Large intestine (tissue), 3 donors: ENCODE measurements at regions not wholly inside any gene's neighbourhood (a gene's known extent, or its start where the extent isn't known, plus 50 kb on each side); places are given as distances from the start of the nearest gene placed in this dataset.
A peak's percentile ranks its signal among the peaks of the same experiment; 100 is the strongest.

Source experiments
- DNase-seq, 2 donors: peaks; one replicate each; pipeline versions ENCODE4 v3.0.0 to v3.0.0-alpha.2; 2013
- H3K27ac ChIP-seq: one replicate; pipeline ENCODE4 v1.5.1; 2013; ENCODE audit warnings: low read length
- H3K27me3 ChIP-seq: 2 replicates; pipeline ENCODE4 v1.6.1; 2013; ENCODE audit warnings: low read length; ENCODE audit not compliant: control insufficient read depth, insufficient read depth
- H3K36me3 ChIP-seq: 2 replicates; pipeline ENCODE4 v1.6.1; 2013; ENCODE audit warnings: low read length; ENCODE audit not compliant: control insufficient read depth, insufficient read depth
- H3K4me1 ChIP-seq: one replicate; pipeline ENCODE4 v1.6.1; 2013; ENCODE audit warnings: low read length; ENCODE audit not compliant: control insufficient read depth, insufficient read depth
- H3K4me3 ChIP-seq: one replicate; pipeline ENCODE4 v1.5.1; 2013; ENCODE audit warnings: low read length
- H3K9me3 ChIP-seq: one replicate; pipeline ENCODE4 v1.6.1; 2013; ENCODE audit warnings: mild to moderate bottlenecking, low read depth, low read length, moderate library complexity; ENCODE audit not compliant: control insufficient read depth
- WGBS: methylation state at CpG from one replicate; pipeline ENCODE4 v1.1.5; 2013; ENCODE audit warnings: low lambda C conversion rate; ENCODE audit not compliant: insufficient coverage; 5-methylcytosine and 5-hydroxymethylcytosine counted together

DNA sequence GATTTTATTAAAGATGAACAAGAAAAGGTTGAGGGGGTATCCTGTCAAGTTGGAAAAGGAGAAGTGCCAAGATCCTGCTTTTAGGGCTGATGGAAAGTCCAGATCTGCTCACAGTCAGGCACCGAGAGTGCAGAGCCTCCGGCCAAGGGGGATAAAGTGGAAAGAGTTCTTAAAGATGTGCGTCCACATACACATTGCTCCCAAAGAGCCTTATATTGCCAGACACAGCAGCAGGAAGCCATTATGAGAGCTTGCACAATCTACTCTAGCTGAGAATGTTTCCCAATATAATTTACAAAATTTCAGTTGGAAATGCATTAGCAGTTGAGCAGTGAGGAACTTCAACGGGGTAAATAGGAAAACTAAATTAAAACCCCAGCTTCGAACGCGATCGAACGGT is 95.6 kb downstream of the SALL1 start:
- Histone ChIP-seq H3K27me3 (peaks cover 6% of the 10 kb centered on the region), H3K9me3 (no peaks in the 10 kb centered on the region), H3K4me3 (no peak overlapping the region), H3K27ac (no peak overlapping the region), H3K36me3 (no peaks in the 10 kb centered on the region), H3K4me1 (no peaks in the 10 kb centered on the region)
- no peak for DNase-seq
- 95% methylated on average over 9 of the region's 9 CpGs for WGBS

DNA sequence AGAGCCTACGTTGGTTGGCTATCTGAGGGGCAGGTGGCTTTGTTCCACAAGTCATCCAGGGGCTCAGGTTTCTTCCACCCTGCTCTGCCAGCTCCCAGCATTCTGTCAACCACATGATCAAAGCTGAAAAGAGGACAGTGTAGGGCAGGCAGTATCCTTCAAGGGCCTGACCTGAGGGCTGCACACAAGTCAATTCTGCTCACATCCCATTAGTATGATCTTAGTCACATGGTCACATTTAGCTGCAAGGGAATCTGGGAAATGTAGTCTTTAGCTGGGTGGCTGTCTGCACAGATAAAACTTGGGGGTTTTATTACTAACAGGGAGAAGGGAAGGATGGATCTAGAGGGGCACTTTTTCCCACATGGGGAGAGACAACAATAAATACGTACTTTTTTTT is 97.3 kb downstream of the SALL1 start:
- no CpG with 5 or more reads among the region's 2 CpGs for WGBS
- H3K27ac ChIP-seq: no peak overlapping the region
- H3K27me3 ChIP-seq: peaks cover 6% of the 10 kb centered on the region
- DNase-seq: no peak
- H3K4me1 ChIP-seq: peaks cover 3% of the 10 kb centered on the region
- no peaks in the 10 kb centered on the region for H3K9me3 ChIP-seq
- H3K4me3 ChIP-seq: no peak overlapping the region
- H3K36me3 ChIP-seq: no peaks in the 10 kb centered on the region

DNA sequence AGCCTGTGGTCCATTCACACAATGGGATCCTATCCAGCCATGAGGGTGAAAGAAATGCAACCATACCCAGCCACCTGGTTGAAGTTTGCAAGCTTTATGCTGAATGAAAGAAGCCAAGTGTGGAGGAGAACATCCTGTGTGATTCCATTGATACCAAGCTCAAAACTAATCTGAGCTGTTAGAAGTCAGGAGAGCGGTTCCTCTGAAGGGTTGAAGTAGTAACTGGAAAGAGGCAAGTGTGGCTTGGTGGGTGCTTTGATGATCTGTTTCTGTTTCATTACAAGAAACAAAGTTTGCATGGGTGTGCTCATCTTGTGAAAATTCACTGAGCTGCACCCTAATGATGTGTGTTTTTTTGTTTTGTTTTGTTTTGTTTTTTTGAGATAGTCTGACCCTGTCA is 99.4 kb downstream of the SALL1 start:
- no peak overlapping the region for H3K4me3 ChIP-seq
- H3K4me1 ChIP-seq: peaks cover 3% of the 10 kb centered on the region
- H3K9me3 ChIP-seq: no peaks in the 10 kb centered on the region
- no peak for DNase-seq
- no peaks in the 10 kb centered on the region for H3K36me3 ChIP-seq
- H3K27me3 ChIP-seq: peaks cover 6% of the 10 kb centered on the region
- H3K27ac ChIP-seq: no peak overlapping the region
- WGBS: 100% methylated on average over 1 of the region's 1 CpG

DNA sequence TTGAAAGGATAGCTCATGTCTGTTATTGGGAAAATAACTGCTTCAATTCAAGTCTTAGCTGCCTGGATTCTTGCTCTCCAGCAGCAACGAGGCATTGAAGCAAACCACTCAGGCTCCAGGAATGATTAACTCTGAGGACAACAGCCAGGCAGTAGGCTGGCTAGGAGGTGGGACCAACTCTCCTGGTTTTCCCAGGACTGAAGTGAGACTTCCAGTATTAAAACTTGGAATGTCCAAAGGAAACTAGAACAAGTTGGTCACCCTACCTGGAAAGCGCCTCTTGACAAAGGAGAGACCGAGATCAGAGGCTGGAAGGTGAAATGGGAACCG is 100.7 kb downstream of the SALL1 start:
- no peaks in the 10 kb centered on the region for H3K9me3 ChIP-seq
- H3K36me3 ChIP-seq: no peaks in the 10 kb centered on the region
- 86% methylated on average over 2 of the region's 4 CpGs for WGBS
- H3K4me3 ChIP-seq: no peak overlapping the region
- H3K27ac ChIP-seq: no peak overlapping the region
- DNase-seq: peak; percentile 19 to 35
- peaks cover 3% of the 10 kb centered on the region for H3K4me1 ChIP-seq
- no peaks in the 10 kb centered on the region for H3K27me3 ChIP-seq

DNA sequence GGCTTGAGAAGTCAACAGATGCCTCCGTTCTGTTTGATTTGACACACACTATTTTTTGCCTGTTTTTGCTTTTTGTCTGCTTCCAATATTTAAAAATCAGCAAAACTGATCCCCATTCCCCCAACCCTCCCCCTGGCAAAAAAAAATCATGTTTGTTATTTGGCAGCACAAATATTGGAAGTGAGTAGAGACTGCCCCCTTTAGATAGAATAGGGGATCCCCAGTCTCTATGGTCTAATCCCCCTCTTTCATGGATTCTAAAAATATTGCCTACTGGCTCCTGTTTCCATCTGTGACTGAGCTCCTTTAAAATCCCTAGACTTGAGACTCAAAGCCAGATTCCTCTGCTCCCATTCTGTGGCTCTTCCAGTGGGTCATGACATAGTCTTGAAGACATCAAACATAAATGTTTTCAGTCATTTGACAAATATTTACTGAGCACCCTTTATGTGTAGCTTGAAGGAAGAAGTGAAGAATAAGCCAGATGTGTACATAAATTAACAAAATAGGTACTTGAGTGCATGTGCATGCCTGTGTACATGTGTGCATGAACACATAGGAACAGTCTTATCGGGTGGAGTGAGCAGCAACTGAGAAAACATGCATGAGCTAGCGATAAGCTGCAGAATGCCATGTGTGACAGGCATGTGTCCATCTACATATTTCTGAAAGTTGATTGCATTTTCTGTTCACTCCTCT is 101.2 kb downstream of the SALL1 start:
- Histone ChIP-seq H3K27ac (no peak overlapping the region), H3K27me3 (no peaks in the 10 kb centered on the region), H3K36me3 (no peaks in the 10 kb centered on the region), H3K9me3 (no peaks in the 10 kb centered on the region), H3K4me1 (peaks cover 3% of the 10 kb centered on the region), H3K4me3 (no peak overlapping the region)
- 100% methylated on average over 1 of the region's 3 CpGs for WGBS
- no peak for DNase-seq

DNA sequence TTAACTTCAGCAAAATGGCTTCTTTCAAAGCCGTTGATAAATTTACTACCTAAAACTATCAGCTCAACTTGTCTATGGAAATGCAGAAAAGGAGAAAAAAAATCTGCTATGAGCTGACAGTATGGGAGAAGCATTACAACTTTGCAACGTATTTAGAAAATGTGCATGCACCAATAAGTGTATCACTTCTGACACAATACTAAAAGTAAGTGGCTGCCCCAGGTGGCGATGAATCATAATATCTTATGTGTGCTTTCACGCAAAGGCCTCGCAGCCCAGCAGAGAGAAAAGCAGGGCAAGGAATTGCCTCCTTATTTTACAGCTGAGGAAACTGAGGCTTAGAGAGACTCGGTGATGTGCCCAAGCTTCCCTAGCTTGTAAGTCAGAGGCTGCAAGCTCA is 101.8 kb downstream of the SALL1 start:
- H3K4me3 ChIP-seq: no peak overlapping the region
- no peaks in the 10 kb centered on the region for H3K36me3 ChIP-seq
- no peaks in the 10 kb centered on the region for H3K9me3 ChIP-seq
- no peak overlapping the region for H3K27ac ChIP-seq
- no peaks in the 10 kb centered on the region for H3K27me3 ChIP-seq
- H3K4me1 ChIP-seq: peaks cover 3% of the 10 kb centered on the region
- DNase-seq: no peak
- no CpG with 5 or more reads among the region's 6 CpGs for WGBS

DNA sequence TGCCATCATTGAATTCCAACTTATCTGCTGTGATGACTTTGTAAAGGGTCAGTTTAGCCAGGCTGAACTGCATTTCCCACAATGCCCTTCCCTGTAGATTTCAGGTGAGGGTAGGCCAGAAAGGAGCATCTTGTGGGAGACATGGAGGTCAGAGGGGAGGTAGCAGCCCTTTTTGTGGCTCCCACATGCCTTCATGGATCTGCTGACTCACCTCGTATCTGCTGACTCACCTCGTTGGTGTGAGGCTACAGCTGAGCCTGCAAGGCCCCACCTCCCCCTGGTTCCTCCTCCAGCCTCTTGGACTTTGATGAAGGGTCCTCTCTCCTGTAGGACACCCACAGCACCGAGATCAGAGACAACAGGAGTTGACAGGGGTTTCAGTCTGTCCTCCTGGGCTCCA is 102.5 kb downstream of the SALL1 start:
- no peak overlapping the region for H3K4me3 ChIP-seq
- H3K27ac ChIP-seq: no peak overlapping the region
- H3K36me3 ChIP-seq: no peaks in the 10 kb centered on the region
- peaks cover 3% of the 10 kb centered on the region for H3K4me1 ChIP-seq
- DNase-seq: no peak
- H3K9me3 ChIP-seq: no peaks in the 10 kb centered on the region
- H3K27me3 ChIP-seq: no peaks in the 10 kb centered on the region
- WGBS: no CpG with 5 or more reads among the region's 3 CpGs

DNA sequence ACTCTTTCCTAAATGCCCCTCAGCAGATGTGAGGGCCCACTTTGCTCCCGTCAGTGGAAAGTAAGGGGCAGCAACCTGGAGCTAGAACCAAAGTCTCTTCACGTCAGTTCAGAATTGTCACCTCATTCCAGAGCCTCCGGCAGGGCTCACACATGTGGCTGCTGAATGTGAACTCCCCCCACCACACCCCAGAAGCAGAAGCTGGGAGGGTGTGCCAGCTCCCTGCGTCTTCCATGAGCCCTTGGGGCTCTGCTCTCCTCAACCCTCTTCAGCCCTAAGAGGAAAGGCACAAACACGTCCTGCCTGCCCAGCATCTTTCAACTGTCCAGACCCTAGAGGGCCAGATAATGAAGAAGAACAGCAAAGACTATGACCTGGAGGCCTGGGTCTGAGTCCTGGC is 105.3 kb downstream of the SALL1 start:
- no peaks in the 10 kb centered on the region for H3K36me3 ChIP-seq
- no peak overlapping the region for H3K4me3 ChIP-seq
- WGBS: no CpG with 5 or more reads among the region's 5 CpGs
- no peak for DNase-seq
- H3K9me3 ChIP-seq: no peaks in the 10 kb centered on the region
- no peaks in the 10 kb centered on the region for H3K27me3 ChIP-seq
- peaks cover 3% of the 10 kb centered on the region for H3K4me1 ChIP-seq
- H3K27ac ChIP-seq: no peak overlapping the region

DNA sequence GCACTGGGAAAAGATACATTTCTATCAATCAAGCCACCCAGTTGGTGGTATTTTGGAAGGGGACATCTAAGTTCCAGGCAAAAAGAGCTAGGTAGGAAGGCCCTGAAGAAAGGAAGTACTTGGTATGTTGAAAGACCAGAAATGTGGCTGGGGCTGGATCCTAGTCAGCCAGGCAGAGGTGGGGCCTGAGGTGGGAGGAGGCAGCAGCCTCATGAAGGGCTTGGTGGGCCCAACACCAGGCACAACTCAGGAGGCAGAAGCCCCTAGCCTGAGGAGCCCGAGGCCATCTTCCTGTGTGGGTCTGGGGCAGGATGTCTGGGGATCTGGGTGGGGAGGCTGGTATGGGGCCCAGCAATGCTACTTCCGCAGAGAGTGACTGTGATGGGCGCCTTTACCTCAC is 105.9 kb downstream of the SALL1 start:
- Histone ChIP-seq H3K4me1 (peaks cover 3% of the 10 kb centered on the region), H3K27ac (no peak overlapping the region), H3K9me3 (no peaks in the 10 kb centered on the region), H3K27me3 (no peaks in the 10 kb centered on the region), H3K36me3 (no peaks in the 10 kb centered on the region), H3K4me3 (no peak overlapping the region)
- DNase-seq: no peak
- no CpG with 5 or more reads among the region's 3 CpGs for WGBS

DNA sequence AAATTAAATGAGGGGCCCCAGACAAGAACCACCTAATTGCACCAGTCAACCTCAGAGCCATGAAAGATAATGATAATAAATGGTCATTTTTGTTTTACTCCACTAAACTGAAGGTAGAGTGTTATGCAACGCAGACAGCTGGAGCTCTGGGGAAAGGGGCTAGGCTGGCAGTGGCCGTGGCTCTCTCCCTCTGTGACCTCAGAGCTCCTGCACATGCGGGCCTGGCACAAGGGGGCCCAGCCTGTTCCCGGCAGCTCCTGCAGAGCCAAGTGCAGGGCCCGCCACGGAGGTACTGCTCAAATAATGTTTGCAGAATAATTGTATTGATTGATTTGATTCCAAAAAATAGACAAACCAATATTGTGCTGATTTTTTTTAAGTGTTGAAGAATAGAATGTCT is 109.5 kb downstream of the SALL1 start:
- H3K4me1 ChIP-seq: no peaks in the 10 kb centered on the region
- no peaks in the 10 kb centered on the region for H3K9me3 ChIP-seq
- no peaks in the 10 kb centered on the region for H3K36me3 ChIP-seq
- H3K27ac ChIP-seq: no peak overlapping the region
- no CpG with 5 or more reads among the region's 6 CpGs for WGBS
- DNase-seq: no peak
- H3K4me3 ChIP-seq: no peak overlapping the region
- no peaks in the 10 kb centered on the region for H3K27me3 ChIP-seq

DNA sequence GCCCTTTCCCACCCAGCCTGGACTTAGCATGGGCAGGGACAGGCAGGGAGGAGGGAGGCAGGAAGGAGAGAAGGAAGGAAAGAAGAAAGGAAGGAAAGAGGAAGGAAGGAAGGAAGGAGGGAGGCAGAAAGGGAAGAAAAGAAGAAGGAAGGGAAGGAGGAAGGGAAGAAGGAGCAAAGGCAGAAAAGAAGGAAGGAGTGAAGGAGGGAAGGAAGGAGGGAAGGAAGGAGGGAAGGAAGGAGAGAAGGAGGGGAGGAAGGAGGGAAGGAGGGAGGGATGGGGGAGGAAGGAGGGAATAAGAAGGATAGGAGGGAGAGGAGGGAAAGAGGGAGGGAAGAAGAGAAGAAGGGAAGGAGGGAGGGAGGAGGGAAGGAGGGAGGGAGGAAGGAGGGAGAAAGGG is 110.4 kb downstream of the SALL1 start:
- no peak overlapping the region for H3K4me3 ChIP-seq
- H3K9me3 ChIP-seq: no peaks in the 10 kb centered on the region
- H3K27ac ChIP-seq: no peak overlapping the region
- DNase-seq: no peak
- no peaks in the 10 kb centered on the region for H3K4me1 ChIP-seq
- no peaks in the 10 kb centered on the region for H3K36me3 ChIP-seq
- H3K27me3 ChIP-seq: no peaks in the 10 kb centered on the region
